ENCODE measurements at regions not wholly inside any gene's neighbourhood (a gene's known extent, or its start where the extent isn't known, plus 50 kb on each side); places are given as distances from the start of the nearest gene placed in this dataset.

GRCh38 chr7:115081772-115082171 is 159.9 kb downstream of the MDFIC start:
- DNase-seq (ENCODE audit: low spot score): no peak
- TF ChIP-seq CTCF (IDR thresholded peaks at IDR 0.05; ENCODE audit: extremely low read depth, insufficient read depth, missing control alignments): no peak
- in situ Hi-C loops (cut with MboI; ENCODE audit: low pct_unique_long_range_greater_than_20kb, low sequenced_read_pairs, unreplicated experiment): no loop called here

- in situ Hi-C loops (cut with MboI; ENCODE audit: low pct_unique_long_range_greater_than_20kb, low sequenced_read_pairs, unreplicated experiment): no loop called here
Observed at GRCh38 chr7:115078851-115079250, 157.0 kb downstream of the MDFIC start.

GRCh38 chr7:115078386-115078785 is 156.5 kb downstream of the MDFIC start:
- no peak for TF ChIP-seq CTCF (IDR thresholded peaks at IDR 0.05; ENCODE audit: extremely low read depth, insufficient read depth, missing control alignments)
- in situ Hi-C loops (cut with MboI; ENCODE audit: low pct_unique_long_range_greater_than_20kb, low sequenced_read_pairs, unreplicated experiment): no loop called here
- DNase-seq (ENCODE audit: low spot score): no peak

More at GRCh38 chr7:115078851-115079250, 157.0 kb downstream of the MDFIC start:
- no peak for DNase-seq (ENCODE audit: low spot score)
- no peak for TF ChIP-seq CTCF (IDR thresholded peaks at IDR 0.05; ENCODE audit: extremely low read depth, insufficient read depth, missing control alignments)

DNA sequence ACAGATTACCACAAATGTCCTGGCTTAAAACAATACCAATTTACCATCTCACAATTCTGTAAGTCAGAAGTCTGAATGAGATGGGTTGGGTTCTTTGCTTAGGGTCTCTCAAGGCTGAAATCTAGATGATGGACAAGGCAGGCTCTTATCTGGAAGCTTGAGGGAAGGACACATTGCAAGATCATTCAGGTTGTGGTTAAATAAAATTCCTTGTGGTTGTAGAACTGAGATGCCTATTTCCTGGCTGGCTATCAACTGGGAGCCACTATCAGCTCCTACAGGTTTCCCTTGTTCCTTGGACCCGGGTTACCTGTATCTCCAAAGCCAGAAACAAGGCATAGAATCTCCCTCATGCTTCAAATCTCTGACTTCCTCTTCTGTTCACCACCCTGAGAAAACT is 148.4 kb downstream of the MDFIC start:
- no peak for TF ChIP-seq CTCF (IDR thresholded peaks at IDR 0.05; ENCODE audit: extremely low read depth, insufficient read depth, missing control alignments)
- DNase-seq (ENCODE audit: low spot score): no peak
- in situ Hi-C loops (cut with MboI; ENCODE audit: low pct_unique_long_range_greater_than_20kb, low sequenced_read_pairs, unreplicated experiment): no loop called here

Measured in GM13977 (cell line).